ENCODE measurements at regions not wholly inside any gene's neighbourhood (a gene's known extent, or its start where the extent isn't known, plus 50 kb on each side); places are given as distances from the start of the nearest gene placed in this dataset.

DNA sequence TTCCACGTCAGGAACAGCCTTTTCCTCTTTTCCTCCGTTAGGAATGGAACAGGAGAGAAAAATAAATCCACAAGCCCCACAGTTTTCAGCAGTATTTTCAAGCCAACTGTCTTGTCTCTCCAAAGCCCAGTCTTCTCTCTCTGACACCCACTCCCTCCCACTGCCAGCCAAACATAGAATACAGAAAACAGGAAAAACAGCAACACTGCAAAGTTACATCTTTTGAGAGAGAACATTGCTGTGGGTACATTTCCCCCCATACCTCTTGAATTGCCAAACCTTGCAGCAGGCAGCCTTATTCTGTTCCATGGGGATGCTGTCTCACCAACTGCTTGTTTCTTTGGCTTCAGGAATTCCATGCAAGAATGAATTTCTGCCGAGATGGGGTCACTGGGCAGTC is 355.7 kb upstream of the UMPS start:
- no peak for DNase-seq

GRCh38 chr3:124381575-124382333 is 348.5 kb upstream of the UMPS start:
- DNase-seq, result no peak

- DNase-seq, result no peak
Observed at GRCh38 chr3:124383051-124383450, 347.2 kb upstream of the UMPS start.

GRCh38 chr3:124383846-124384466 is 346.3 kb upstream of the UMPS start:
- no peak for DNase-seq

DNA sequence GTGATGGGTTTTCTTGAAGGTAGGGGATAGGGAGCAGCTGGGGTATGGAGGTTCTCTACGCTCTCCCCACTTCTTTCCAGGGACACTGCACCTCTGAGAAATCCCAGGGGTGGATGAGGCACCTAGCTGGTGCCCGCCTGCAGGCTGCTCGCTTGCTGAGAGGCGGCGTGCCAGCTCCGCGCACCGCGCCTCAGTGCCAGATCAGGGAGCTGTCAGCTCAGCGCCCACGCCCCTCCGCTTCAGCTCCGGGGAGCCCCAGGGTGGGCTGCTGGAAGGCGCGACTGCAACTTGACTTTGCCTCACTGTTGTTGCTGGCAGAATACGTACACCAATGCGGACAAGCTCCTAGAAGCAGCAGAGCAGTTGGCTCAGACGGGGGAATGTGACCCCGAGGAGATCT is 345.7 kb upstream of the UMPS start:
- no peak for DNase-seq

DNA sequence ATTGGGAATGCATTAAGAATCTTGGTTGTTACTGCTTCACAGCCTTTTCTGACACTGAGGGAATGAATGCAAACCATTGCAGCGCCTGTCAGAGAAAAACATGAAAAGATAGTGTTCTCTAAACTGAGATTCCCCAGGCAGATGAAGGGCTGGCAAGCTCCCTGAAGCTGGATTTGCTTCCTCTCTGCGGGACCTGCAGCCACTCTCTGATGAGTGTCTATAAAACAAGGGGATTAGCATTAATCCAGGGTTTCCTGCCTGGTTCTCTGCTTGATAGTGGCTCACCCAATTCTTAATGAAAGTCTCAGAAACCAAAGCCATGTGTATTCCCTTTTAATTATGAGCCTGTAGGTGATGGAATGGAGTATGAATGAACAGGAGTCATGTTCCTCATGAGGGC is 344.3 kb upstream of the UMPS start:
- DNase-seq, result no peak

GRCh38 chr3:124386996-124387595 is 343.2 kb upstream of the UMPS start:
- no peak for DNase-seq

DNA sequence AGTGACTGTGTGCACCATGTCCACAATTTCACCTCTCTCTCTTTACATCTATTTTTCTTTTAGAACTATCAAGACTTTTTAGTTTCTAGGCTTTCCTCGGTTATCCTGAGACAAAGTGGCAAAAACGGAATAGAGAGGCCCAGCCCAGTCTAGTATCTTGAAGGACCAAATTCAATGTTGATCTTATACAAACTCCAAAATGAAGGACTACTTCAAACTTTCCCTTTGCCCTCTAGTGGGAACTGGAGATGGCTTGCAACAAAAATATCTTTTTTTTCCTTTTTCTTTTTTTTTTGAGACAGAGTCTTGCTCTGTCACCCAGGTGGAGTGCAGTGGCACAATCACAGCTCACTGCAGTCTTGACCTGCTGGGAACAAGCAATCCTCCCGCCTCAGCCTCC is 338.5 kb upstream of the UMPS start:
- no peak for DNase-seq

GRCh38 chr3:124393340-124393739 is 336.9 kb upstream of the UMPS start:
- DNase-seq, result no peak

- no peak for DNase-seq
Observed at GRCh38 chr3:124395162-124395561, 335.1 kb upstream of the UMPS start.

DNA sequence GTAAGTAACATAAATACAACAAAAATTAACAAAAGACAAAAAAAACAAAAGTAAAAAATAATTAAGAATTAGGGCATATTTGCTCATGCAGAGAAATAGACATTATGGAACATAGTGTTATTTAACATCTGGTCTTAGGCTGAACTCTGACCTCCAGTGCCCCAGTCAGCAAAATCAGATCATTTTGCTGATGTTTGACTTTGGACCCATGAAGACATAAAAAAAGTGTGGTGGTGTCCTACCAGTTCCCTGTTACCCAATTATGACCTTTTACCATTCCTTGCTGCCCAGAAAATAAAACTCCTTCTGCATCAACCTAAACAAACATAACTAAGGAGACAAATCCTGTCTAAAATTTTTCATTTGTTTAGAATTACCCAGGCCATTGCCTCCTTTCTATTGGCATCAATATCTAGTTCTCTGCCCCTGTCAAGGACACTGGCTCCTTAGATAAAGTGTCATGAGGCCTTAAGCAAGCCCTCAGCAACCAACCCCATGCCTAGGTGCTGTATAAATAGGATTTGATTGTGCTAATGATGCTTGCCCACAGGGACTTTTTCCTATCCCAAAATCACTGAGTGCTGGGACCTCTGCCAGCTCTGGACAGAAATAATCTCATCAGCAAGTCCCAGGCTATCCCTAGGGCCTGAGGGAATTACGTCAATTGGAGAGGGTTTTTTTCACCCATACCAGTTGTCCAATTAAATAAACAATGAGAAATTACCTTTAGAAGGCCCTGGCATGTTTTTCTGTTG is 334.5 kb upstream of the UMPS start:
- DNase-seq, result no peak

GRCh38 chr3:124396339-124396950 is 333.8 kb upstream of the UMPS start:
- DNase-seq, result no peak

DNA sequence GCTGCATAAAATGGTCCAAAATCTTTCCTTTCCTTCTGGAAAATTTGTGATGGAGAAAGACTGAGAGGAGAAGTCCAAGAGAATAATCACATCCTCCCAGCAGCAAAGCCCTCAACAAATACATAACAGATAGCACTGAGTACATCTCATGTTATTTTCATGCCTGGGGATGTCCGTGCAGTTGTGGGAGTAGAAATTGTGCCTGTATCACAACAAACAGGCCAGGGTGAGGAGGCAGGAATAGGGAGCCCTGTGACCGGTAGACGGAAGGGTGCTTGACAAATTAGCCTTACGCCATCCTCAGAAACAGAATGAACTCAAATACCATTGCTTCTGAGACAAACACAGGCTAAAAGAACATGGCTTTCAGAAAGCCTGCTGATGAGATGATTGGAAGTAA is 333.2 kb upstream of the UMPS start:
- no peak for DNase-seq

DNA sequence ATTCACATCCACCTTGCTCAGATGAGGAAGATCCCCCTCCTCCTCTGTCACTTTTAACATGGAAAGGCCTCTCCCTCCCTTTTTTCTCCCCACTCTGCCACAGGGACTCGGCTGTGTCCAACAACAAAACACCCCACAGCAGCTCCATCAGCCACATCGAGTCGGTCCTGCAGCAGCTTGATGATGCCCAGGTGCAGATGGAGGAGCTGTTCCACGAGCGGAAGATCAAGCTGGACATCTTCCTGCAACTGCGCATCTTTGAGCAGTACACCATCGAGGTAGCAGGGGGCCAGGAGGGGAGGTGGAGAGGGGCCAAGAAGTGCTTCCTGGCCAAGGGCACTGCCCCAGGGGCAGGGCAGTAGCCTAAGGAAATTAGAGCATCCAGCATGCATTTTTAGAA is 331.7 kb upstream of the UMPS start:
- DNase-seq, result no peak

- DNase-seq, result no peak
Observed at GRCh38 chr3:124401843-124402242, 328.4 kb upstream of the UMPS start.

DNA sequence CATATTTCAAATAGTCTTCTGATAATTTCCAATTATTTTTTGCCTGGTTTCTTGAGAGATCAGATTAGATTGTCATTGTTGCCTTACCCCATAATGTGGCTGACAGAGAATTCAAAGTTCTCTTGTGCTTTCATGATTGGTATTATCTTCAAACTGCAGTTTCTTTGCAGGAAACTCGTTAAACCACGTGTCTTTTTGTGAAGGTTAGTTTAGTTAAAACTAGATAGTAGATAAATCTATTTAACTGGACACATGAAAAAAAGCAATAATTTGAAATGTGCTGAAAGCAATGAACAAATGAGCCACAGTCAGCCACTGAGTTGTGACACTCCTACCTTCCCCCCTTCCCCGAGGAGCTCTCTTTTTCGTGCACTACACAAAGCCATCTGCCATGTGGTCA is 327.5 kb upstream of the UMPS start:
- no peak for DNase-seq

DNA sequence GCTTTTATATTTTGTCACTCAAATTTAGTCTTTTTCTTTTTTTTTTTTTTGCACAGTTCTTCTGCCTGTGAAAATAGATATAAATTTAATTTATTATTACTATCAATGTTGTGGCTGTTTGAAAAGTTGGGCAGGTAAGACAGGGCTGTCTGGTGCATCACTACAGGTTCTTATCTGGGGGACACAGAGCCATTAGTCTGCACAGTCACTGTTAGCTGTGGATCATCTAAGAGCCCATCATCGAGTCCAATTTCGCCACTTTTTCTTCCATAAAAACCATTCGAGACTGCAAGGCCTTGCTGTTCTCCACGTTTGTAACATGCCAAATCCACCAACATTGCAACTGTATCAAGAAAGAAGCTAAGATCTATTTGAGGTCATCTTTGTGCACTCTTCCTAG is 325.6 kb upstream of the UMPS start:
- DNase-seq, result no peak

GRCh38 chr3:124407260-124407659 is 323.0 kb upstream of the UMPS start:
- no peak for DNase-seq

GRCh38 chr3:124409650-124410275 is 320.5 kb upstream of the UMPS start:
- DNase-seq, result no peak

DNA sequence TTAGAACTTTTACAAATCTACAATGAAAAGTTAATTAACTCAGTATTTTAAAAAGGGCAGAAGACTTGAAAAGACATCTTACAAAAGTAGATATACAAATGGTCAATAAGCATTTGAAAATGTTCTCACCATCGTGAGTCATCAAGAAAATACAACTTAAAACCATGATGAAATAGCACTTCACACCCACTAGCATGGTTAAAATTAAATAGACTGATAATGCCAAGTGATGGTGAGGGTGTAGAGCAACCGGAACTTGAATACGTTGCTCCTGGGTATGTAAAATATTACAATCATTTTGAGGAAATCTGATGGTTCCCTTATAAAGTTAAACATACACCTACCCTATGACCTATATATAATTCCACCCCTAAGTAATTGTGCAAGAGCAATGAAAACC is 319.8 kb upstream of the UMPS start:
- no peak for DNase-seq

- no peak for DNase-seq
Observed at GRCh38 chr3:124411728-124412127, 318.5 kb upstream of the UMPS start.

DNA sequence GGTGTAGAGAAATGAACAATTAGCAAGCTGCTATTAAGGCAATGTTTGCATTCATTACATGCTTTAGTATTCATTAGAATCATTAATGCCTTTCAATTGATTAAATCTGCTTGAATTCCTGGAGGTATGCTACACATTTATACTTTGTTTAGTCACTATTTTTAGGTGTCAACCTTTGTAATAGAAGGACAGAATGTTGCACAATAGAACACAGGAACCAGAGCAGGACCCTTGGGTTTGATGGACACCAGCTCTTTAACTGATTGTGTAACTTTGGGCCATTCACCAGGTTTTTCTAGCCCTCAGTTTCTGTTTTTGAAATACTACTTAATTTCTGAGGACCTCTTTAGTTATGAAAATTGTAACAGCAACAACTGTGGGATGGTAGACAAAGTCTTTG is 317.6 kb upstream of the UMPS start:
- no peak for DNase-seq

- no peak for DNase-seq
Observed at GRCh38 chr3:124413393-124413792, 316.9 kb upstream of the UMPS start.
